ENCODE measurements at regions not wholly inside any gene's neighbourhood (a gene's known extent, or its start where the extent isn't known, plus 50 kb on each side); places are given as distances from the start of the nearest gene placed in this dataset.

DNA sequence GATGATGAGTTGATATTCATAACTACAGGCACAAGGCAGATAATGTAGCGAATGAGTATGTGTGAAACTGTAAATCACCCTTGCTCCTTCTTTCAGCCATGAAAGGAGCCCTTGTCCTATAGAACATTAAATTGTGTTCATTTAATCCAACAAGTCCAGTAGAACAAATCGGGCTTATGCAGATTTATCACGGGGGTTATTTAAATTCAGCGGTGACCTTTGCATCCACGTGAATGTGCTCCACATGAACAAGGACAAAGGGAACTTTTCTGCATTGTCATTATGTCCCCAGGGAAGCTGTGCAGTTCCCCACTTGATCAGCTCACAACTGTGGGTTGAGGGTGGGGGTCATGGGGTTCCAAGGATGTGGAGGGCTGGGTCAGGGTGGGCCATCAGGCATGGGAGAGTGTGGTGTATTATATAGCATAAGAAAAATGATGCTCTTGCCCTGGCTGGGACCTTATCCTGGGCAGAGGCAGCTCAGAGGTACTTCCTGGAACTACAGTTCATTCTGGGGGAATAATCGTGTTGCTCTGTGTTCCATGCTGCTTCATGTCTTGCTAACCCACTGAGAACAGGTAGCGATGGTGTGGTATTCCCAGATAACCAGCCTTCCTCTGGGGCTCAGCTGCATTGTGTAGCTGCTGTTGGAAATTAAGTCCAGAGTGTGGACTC is 306.6 kb downstream of the FAT3 start:
- TF ChIP-seq GATA1 (IDR thresholded peaks at IDR 0.05; ENCODE audit: low read depth, low read length): no peak
- no peak for TF ChIP-seq POLR2A (IDR thresholded peaks at IDR 0.05; ENCODE audit: low read length)
